ENCODE measurements at regions not wholly inside any gene's neighbourhood (a gene's known extent, or its start where the extent isn't known, plus 50 kb on each side); places are given as distances from the start of the nearest gene placed in this dataset.

- no peak for ATAC-seq (ENCODE audit: low read depth)
- no peak for DNase-seq
- POLR2A ChIA-PET, result no interaction called here
- Mint-ChIP-seq H3K36me3 (no peaks in the 10 kb centered on the region), H3K4me3 (no peak overlapping the region), H3K27me3 (no peaks in the 10 kb centered on the region), H3K9me3 (no peaks in the 10 kb centered on the region), H3K27ac (no peak overlapping the region), H3K4me1 (no peaks in the 10 kb centered on the region)
These were observed 148.1 kb downstream of the PPARGC1A start for GRCh38 chr4:23741681-23742191.

- no peak for ATAC-seq (ENCODE audit: low read depth)
- no peaks in the 10 kb centered on the region for H3K36me3 Mint-ChIP-seq
- H3K4me1 Mint-ChIP-seq, result no peaks in the 10 kb centered on the region
- peaks cover 2% of the 10 kb centered on the region for H3K9me3 Mint-ChIP-seq
- H3K27ac Mint-ChIP-seq, result no peak overlapping the region
- H3K27me3 Mint-ChIP-seq, result no peaks in the 10 kb centered on the region
- POLR2A ChIA-PET, result no interaction called here
- H3K4me3 Mint-ChIP-seq, result no peak overlapping the region
- no peak for DNase-seq
These were observed 152.3 kb downstream of the PPARGC1A start for GRCh38 chr4:23737571-23737970.

DNA sequence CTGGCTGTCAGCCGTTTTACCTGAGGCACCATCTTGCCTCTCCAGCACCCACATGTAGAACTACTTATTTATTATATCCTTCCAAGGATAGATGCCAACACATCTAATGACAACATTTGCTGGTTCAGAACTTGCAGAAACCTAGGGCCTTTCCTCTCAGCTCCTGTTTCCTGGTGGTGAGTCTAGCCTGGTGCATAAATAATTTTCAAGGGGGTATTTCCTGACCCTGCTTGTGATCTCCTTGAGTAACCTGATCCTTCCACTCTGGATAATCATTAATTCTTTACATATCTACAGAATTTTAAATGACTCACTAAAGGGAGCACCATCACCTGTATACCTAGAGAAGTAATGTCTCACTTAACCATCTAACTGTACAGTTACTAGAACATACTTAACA lies 153.4 kb downstream of the PPARGC1A start:
- H3K27me3 Mint-ChIP-seq, result no peaks in the 10 kb centered on the region
- POLR2A ChIA-PET, result no interaction called here

GRCh38 chr4:23734000-23734399 lies 155.8 kb downstream of the PPARGC1A start:
- no peaks in the 10 kb centered on the region for H3K36me3 Mint-ChIP-seq
- no peak overlapping the region for H3K4me3 Mint-ChIP-seq
- H3K4me1 Mint-ChIP-seq, result no peaks in the 10 kb centered on the region
- DNase-seq (no peak), ATAC-seq (ENCODE audit: low read depth) (no peak)
- no peaks in the 10 kb centered on the region for H3K27me3 Mint-ChIP-seq
- H3K27ac Mint-ChIP-seq, result no peak overlapping the region
- POLR2A ChIA-PET, result no interaction called here
- H3K9me3 Mint-ChIP-seq, result peaks cover 2% of the 10 kb centered on the region

More for the DNA sequence above, 153.4 kb downstream of the PPARGC1A start:
- no peaks in the 10 kb centered on the region for H3K4me1 Mint-ChIP-seq
- H3K36me3 Mint-ChIP-seq, result no peaks in the 10 kb centered on the region
- no peak for ATAC-seq (ENCODE audit: low read depth)
- peaks cover 2% of the 10 kb centered on the region for H3K9me3 Mint-ChIP-seq
- no peak overlapping the region for H3K27ac Mint-ChIP-seq
- H3K4me3 Mint-ChIP-seq, result no peak overlapping the region
- no peak for DNase-seq

GRCh38 chr4:23733476-23733875 lies 156.4 kb downstream of the PPARGC1A start:
- Mint-ChIP-seq H3K27ac (no peak overlapping the region), H3K27me3 (no peaks in the 10 kb centered on the region), H3K36me3 (no peaks in the 10 kb centered on the region), H3K9me3 (peaks cover 2% of the 10 kb centered on the region), H3K4me1 (no peaks in the 10 kb centered on the region), H3K4me3 (no peak overlapping the region)
- POLR2A ChIA-PET, result no interaction called here
- DNase-seq (no peak), ATAC-seq (ENCODE audit: low read depth) (no peak)

DNA sequence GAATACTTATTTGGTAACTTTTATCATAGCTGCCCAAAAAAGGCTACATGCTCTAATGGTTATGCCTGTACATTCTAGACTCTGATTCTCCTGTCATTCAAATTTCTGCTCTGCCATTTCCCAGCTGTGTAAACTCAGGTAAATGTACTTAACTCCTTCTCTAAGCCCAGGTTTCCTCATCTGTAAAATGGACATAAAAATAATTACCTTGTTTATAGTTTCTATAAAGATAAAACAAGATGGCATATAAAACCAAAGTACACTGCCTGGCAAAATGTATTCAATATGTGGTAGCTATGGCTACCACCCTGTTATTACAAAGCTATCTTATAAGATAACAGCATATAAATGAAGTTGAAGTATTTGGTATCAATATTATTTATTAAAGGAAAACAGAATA lies 158.8 kb downstream of the PPARGC1A start:
- ATAC-seq (ENCODE audit: low read depth), result no peak

GRCh38 chr4:23728971-23729370 lies 160.9 kb downstream of the PPARGC1A start:
- ATAC-seq (ENCODE audit: low read depth), result no peak
- POLR2A ChIA-PET, result no interaction called here
- no peak overlapping the region for H3K27ac Mint-ChIP-seq
- H3K36me3 Mint-ChIP-seq, result no peaks in the 10 kb centered on the region
- H3K9me3 Mint-ChIP-seq, result no peaks in the 10 kb centered on the region
- H3K4me1 Mint-ChIP-seq, result no peaks in the 10 kb centered on the region
- H3K27me3 Mint-ChIP-seq, result no peaks in the 10 kb centered on the region
- H3K4me3 Mint-ChIP-seq, result no peak overlapping the region
- no peak for DNase-seq

More for the DNA sequence above, 158.8 kb downstream of the PPARGC1A start:
- no peak for DNase-seq
- Mint-ChIP-seq H3K9me3 (peaks cover 2% of the 10 kb centered on the region), H3K4me1 (no peaks in the 10 kb centered on the region), H3K36me3 (no peaks in the 10 kb centered on the region), H3K27ac (no peak overlapping the region), H3K27me3 (no peaks in the 10 kb centered on the region), H3K4me3 (no peak overlapping the region)
- POLR2A ChIA-PET, result no interaction called here

GRCh38 chr4:23728393-23728792 lies 161.5 kb downstream of the PPARGC1A start:
- DNase-seq (no peak), ATAC-seq (ENCODE audit: low read depth) (no peak)
- Mint-ChIP-seq H3K4me1 (no peaks in the 10 kb centered on the region), H3K9me3 (no peaks in the 10 kb centered on the region), H3K36me3 (no peaks in the 10 kb centered on the region), H3K27ac (no peak overlapping the region), H3K4me3 (no peak overlapping the region), H3K27me3 (no peaks in the 10 kb centered on the region)
- POLR2A ChIA-PET, result no interaction called here

GRCh38 chr4:23720556-23720955 lies 169.3 kb downstream of the PPARGC1A start:
- no peaks in the 10 kb centered on the region for H3K36me3 Mint-ChIP-seq
- H3K4me1 Mint-ChIP-seq, result no peaks in the 10 kb centered on the region
- no peaks in the 10 kb centered on the region for H3K9me3 Mint-ChIP-seq
- no peak overlapping the region for H3K4me3 Mint-ChIP-seq
- POLR2A ChIA-PET, result no interaction called here
- no peak overlapping the region for H3K27ac Mint-ChIP-seq
- DNase-seq (no peak), ATAC-seq (ENCODE audit: low read depth) (no peak)
- no peaks in the 10 kb centered on the region for H3K27me3 Mint-ChIP-seq

GRCh38 chr4:23718435-23718834 lies 171.4 kb downstream of the PPARGC1A start:
- no peak for DNase-seq
- ATAC-seq (ENCODE audit: low read depth), result no peak
- H3K9me3 Mint-ChIP-seq, result no peaks in the 10 kb centered on the region
- POLR2A ChIA-PET, result no interaction called here
- no peak overlapping the region for H3K4me3 Mint-ChIP-seq
- no peaks in the 10 kb centered on the region for H3K36me3 Mint-ChIP-seq
- H3K4me1 Mint-ChIP-seq, result no peaks in the 10 kb centered on the region
- H3K27me3 Mint-ChIP-seq, result no peaks in the 10 kb centered on the region
- H3K27ac Mint-ChIP-seq, result no peak overlapping the region

- no peak for DNase-seq
- no peaks in the 10 kb centered on the region for H3K9me3 Mint-ChIP-seq
- no peak overlapping the region for H3K4me3 Mint-ChIP-seq
- POLR2A ChIA-PET, result no interaction called here
- no peak for ATAC-seq (ENCODE audit: low read depth)
- no peaks in the 10 kb centered on the region for H3K36me3 Mint-ChIP-seq
- H3K27ac Mint-ChIP-seq, result no peak overlapping the region
- H3K27me3 Mint-ChIP-seq, result no peaks in the 10 kb centered on the region
- no peaks in the 10 kb centered on the region for H3K4me1 Mint-ChIP-seq
These were observed 172.2 kb downstream of the PPARGC1A start for GRCh38 chr4:23717528-23718248.

- no peak for DNase-seq
- Mint-ChIP-seq H3K4me1 (no peaks in the 10 kb centered on the region), H3K36me3 (no peaks in the 10 kb centered on the region), H3K4me3 (no peak overlapping the region), H3K27me3 (no peaks in the 10 kb centered on the region), H3K9me3 (no peaks in the 10 kb centered on the region), H3K27ac (no peak overlapping the region)
- no peak for ATAC-seq (ENCODE audit: low read depth)
- POLR2A ChIA-PET, result no interaction called here
These were observed 179.5 kb downstream of the PPARGC1A start for GRCh38 chr4:23710298-23710697.

DNA sequence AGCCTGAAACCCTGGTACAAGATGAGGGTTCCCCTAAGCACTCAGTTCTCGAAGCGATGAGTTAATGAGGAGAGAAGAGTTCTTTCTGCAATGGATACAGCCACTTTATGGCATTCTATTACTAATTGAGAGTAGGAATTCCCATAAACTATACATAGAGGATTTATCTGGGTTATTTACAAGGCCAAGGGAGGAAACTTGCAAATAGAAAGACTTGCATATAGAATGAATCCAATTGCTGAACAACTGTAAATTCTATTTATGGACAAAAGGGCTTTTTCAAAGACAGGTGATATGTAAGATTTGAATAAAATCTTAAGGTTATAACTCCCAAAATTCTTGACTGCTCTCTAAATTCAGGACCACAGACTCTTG lies 182.2 kb downstream of the PPARGC1A start:
- DNase-seq (no peak), ATAC-seq (ENCODE audit: low read depth) (no peak)
- Mint-ChIP-seq H3K27ac (no peak overlapping the region), H3K9me3 (no peaks in the 10 kb centered on the region), H3K4me3 (no peak overlapping the region), H3K4me1 (no peaks in the 10 kb centered on the region), H3K36me3 (no peaks in the 10 kb centered on the region), H3K27me3 (no peaks in the 10 kb centered on the region)
- POLR2A ChIA-PET, result no interaction called here

DNA sequence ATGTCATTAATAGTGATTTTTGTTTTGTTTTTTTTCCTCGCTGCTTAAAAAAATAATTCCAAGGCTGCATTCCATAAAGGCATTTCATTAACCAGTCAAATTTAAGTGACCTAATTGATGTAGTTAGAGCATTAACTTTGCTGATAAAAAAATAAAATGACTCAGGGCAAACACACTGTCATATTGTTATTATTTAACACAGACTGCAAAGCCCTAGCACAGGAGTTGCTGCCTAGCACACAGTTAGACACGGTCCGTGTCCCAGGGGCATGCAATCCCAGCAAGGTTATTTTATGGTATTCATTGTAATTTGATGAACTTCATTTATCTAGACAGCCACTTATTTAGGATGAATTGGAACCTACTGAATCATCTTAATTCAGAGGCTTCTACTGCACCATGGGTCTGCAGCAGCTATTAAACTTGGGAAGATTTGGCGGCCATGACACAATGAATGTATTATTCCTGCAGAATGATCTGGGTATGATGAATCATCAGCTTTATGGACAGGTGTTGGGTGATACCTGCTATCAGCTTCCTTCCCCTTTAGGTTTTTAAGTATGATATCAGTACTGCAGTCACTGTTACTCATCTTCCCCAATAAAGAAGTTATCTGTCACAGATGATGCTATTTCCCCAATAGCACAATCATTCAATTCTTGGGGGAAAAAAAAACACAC lies 182.7 kb downstream of the PPARGC1A start:
- ATAC-seq (ENCODE audit: low read depth) (no peak), DNase-seq (no peak)
- H3K9me3 Mint-ChIP-seq, result no peaks in the 10 kb centered on the region
- no peaks in the 10 kb centered on the region for H3K27me3 Mint-ChIP-seq
- no peaks in the 10 kb centered on the region for H3K4me1 Mint-ChIP-seq
- H3K36me3 Mint-ChIP-seq, result no peaks in the 10 kb centered on the region
- POLR2A ChIA-PET, result no interaction called here
- no peak overlapping the region for H3K4me3 Mint-ChIP-seq
- no peak overlapping the region for H3K27ac Mint-ChIP-seq

All from activated naive CD8-positive, alpha-beta T cell treated with anti-CD3 and anti-CD28 coated beads, Interleukin-2, amount 10 ng/mL, durations not matched to agents 7 days and 5 days (primary cell).